ENCODE measurements at regions not wholly inside any gene's neighbourhood (a gene's known extent, or its start where the extent isn't known, plus 50 kb on each side); places are given as distances from the start of the nearest gene placed in this dataset.

DNA sequence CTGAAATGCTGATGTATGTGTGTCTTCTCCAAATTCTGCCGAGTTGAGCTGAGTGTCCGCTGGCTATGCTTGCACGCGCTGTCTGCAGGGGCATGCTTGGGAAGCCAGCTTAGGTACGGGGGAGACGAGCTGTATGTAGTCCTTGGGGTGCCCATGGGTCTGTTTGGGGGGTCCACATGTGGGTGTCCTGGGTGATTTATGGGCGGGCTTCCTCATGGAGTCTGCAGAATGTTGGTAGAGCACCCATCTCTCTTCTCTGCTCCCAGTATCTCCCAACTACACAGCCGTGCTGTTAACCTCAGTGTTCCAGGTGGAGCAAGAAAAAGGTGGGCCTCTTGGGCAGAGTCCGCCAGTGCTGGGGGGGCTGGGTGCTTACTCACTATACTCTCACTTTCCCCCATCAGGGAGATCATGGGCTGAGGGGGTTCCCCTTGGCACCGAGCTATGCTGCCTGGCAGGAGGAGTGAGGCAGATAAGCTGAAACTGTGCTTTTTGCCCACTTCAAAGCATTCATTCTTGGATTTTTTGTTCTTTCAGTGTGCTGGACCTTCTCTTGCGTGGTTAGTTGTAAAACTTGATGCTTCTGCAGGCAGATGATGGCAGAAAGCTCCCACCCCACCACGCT lies 128.2 kb upstream of the ALKAL2 start:
- TF ChIP-seq LEF1 (IDR thresholded peaks at IDR 0.05; ENCODE audit: borderline replicate concordance) (no peak), BHLHE40 (IDR thresholded peaks at IDR 0.05; ENCODE audit: borderline replicate concordance) (no peak), SUZ12 (IDR thresholded peaks at IDR 0.05) (no peak)

All from HEK293T (cell line).